HL-60 (cell line): ENCODE measurements at regions not wholly inside any gene's neighbourhood (a gene's known extent, or its start where the extent isn't known, plus 50 kb on each side); places are given as distances from the start of the nearest gene placed in this dataset.

Experiments used
- POLR2AphosphoS5 ChIP-seq: IDR thresholded peaks from 2 replicates; pipeline ENCODE4 v1.6.1; 2012; ENCODE audit warnings: low read depth
- SPI1 ChIP-seq: IDR thresholded peaks from 2 replicates; pipeline ENCODE4 v1.6.1; 2012; ENCODE audit warnings: low read depth, mild to moderate bottlenecking, borderline replicate concordance
- TF ChIP-seq, protein P1 (sequence below): IDR thresholded peaks from one replicate; pipeline ENCODE4 v1.5.1; 2011; ENCODE audit warnings: low read length, control low read depth, inconsistent platforms; ENCODE audit not compliant: insufficient read depth
- TF ChIP-seq, protein P2 (sequence below): IDR thresholded peaks from 2 replicates; pipeline ENCODE4 v1.6.1; 2012; ENCODE audit warnings: low read depth; ENCODE audit not compliant: insufficient replicate concordance

DNA sequence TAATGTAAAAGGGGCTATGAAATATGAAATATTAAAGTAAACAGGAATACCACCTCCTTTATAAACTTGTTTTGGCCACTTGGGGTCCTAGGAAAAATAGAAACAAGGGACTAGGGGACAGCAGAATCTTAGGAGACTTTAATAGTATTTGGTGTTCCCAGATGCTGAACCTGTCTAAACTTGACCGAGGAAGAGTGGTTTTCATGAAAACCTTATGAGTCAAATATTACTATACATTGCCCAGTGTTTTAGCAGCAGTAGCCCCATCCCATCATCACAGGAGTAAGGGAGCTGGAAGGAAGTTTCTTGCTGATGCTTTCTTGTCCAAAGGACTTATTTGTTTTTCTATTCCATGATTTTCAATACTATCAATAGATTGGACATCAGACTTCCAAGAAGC is 177.5 kb upstream of the CAND1 start:
- TF ChIP-seq, protein P1, sequence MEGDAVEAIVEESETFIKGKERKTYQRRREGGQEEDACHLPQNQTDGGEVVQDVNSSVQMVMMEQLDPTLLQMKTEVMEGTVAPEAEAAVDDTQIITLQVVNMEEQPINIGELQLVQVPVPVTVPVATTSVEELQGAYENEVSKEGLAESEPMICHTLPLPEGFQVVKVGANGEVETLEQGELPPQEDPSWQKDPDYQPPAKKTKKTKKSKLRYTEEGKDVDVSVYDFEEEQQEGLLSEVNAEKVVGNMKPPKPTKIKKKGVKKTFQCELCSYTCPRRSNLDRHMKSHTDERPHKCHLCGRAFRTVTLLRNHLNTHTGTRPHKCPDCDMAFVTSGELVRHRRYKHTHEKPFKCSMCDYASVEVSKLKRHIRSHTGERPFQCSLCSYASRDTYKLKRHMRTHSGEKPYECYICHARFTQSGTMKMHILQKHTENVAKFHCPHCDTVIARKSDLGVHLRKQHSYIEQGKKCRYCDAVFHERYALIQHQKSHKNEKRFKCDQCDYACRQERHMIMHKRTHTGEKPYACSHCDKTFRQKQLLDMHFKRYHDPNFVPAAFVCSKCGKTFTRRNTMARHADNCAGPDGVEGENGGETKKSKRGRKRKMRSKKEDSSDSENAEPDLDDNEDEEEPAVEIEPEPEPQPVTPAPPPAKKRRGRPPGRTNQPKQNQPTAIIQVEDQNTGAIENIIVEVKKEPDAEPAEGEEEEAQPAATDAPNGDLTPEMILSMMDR, result no peak
- TF ChIP-seq POLR2AphosphoS5 (no peak), SPI1 (no peak)
- TF ChIP-seq, protein P2, sequence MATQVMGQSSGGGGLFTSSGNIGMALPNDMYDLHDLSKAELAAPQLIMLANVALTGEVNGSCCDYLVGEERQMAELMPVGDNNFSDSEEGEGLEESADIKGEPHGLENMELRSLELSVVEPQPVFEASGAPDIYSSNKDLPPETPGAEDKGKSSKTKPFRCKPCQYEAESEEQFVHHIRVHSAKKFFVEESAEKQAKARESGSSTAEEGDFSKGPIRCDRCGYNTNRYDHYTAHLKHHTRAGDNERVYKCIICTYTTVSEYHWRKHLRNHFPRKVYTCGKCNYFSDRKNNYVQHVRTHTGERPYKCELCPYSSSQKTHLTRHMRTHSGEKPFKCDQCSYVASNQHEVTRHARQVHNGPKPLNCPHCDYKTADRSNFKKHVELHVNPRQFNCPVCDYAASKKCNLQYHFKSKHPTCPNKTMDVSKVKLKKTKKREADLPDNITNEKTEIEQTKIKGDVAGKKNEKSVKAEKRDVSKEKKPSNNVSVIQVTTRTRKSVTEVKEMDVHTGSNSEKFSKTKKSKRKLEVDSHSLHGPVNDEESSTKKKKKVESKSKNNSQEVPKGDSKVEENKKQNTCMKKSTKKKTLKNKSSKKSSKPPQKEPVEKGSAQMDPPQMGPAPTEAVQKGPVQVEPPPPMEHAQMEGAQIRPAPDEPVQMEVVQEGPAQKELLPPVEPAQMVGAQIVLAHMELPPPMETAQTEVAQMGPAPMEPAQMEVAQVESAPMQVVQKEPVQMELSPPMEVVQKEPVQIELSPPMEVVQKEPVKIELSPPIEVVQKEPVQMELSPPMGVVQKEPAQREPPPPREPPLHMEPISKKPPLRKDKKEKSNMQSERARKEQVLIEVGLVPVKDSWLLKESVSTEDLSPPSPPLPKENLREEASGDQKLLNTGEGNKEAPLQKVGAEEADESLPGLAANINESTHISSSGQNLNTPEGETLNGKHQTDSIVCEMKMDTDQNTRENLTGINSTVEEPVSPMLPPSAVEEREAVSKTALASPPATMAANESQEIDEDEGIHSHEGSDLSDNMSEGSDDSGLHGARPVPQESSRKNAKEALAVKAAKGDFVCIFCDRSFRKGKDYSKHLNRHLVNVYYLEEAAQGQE, result no peak
